ACC112 (cell line): ENCODE measurements at regions not wholly inside any gene's neighbourhood (a gene's known extent, or its start where the extent isn't known, plus 50 kb on each side); places are given as distances from the start of the nearest gene placed in this dataset.

Source experiments
- H2AFZ ChIP-seq: fragments of 200-600 bp; sonication (generic); one replicate; pipeline ENCODE4 v1.6.0; 2017; ENCODE audit warnings: antibody characterized with exemption, low read length; ENCODE audit not compliant: unreplicated experiment
- H3K27ac ChIP-seq: fragments of 200-600 bp; sonication (generic); 2 replicates; pipeline ENCODE4 v1.5.1; 2014; ENCODE audit warnings: low read depth, mild to moderate bottlenecking, antibody characterized with exemption, low read length, moderate library complexity
- H3K27me3 ChIP-seq: fragments of 200-600 bp; sonication (generic); 2 replicates; pipeline ENCODE4 v1.6.1; 2014; ENCODE audit warnings: mild to moderate bottlenecking, antibody characterized with exemption, low read length, moderate library complexity, mixed read lengths; ENCODE audit not compliant: insufficient read depth
- H3K36me3 ChIP-seq: fragments of 200-600 bp; sonication (generic); 2 replicates; pipeline ENCODE4 v1.6.1; 2016; ENCODE audit warnings: mild to moderate bottlenecking, antibody characterized with exemption, low read length, moderate library complexity, mixed read lengths; ENCODE audit not compliant: insufficient read depth
- H3K4me1 ChIP-seq: fragments of 200-600 bp; sonication (generic); one replicate; pipeline ENCODE4 v1.6.1; 2016; ENCODE audit warnings: low read length, mixed read lengths; ENCODE audit not compliant: insufficient read depth, unreplicated experiment, control insufficient read depth
- H3K4me3 ChIP-seq: fragments of 200-600 bp; sonication (generic); 2 replicates; pipeline ENCODE4 v1.5.1; 2014; ENCODE audit warnings: mild to moderate bottlenecking, low read depth, low read length
- H3K79me2 ChIP-seq: fragments of 200-600 bp; sonication (generic); one replicate; pipeline ENCODE4 v1.6.0; 2016; ENCODE audit warnings: low read length; ENCODE audit not compliant: control insufficient read depth, unreplicated experiment, insufficient read depth

GRCh38 chr11:115718945-115719344 is 214.7 kb upstream of the CADM1 start:
- Histone ChIP-seq H2AFZ (no peak overlapping the region), H3K4me3 (no peak overlapping the region), H3K27me3 (no peaks in the 10 kb centered on the region), H3K79me2 (no peaks in the 10 kb centered on the region), H3K4me1 (no peaks in the 10 kb centered on the region), H3K27ac (no peak overlapping the region), H3K36me3 (no peaks in the 10 kb centered on the region)

- H2AFZ ChIP-seq: no peak overlapping the region
- no peaks in the 10 kb centered on the region for H3K79me2 ChIP-seq
- no peaks in the 10 kb centered on the region for H3K4me1 ChIP-seq
- H3K27ac ChIP-seq: no peak overlapping the region
- no peaks in the 10 kb centered on the region for H3K27me3 ChIP-seq
- H3K4me3 ChIP-seq: no peak overlapping the region
- no peaks in the 10 kb centered on the region for H3K36me3 ChIP-seq
Measured at GRCh38 chr11:115718106-115718505, 213.9 kb upstream of the CADM1 start.

- Histone ChIP-seq H3K4me1 (no peaks in the 10 kb centered on the region), H2AFZ (no peak overlapping the region), H3K79me2 (no peaks in the 10 kb centered on the region), H3K27me3 (no peaks in the 10 kb centered on the region), H3K4me3 (no peak overlapping the region), H3K36me3 (no peaks in the 10 kb centered on the region), H3K27ac (no peak overlapping the region)
Measured at GRCh38 chr11:115716601-115717529, 212.7 kb upstream of the CADM1 start.

- H3K79me2 ChIP-seq: no peaks in the 10 kb centered on the region
- H3K4me3 ChIP-seq: no peak overlapping the region
- no peak overlapping the region for H3K27ac ChIP-seq
- H3K4me1 ChIP-seq: no peaks in the 10 kb centered on the region
- no peaks in the 10 kb centered on the region for H3K27me3 ChIP-seq
- H3K36me3 ChIP-seq: no peaks in the 10 kb centered on the region
- no peak overlapping the region for H2AFZ ChIP-seq
Measured at GRCh38 chr11:115716080-115716479, 211.9 kb upstream of the CADM1 start.

DNA sequence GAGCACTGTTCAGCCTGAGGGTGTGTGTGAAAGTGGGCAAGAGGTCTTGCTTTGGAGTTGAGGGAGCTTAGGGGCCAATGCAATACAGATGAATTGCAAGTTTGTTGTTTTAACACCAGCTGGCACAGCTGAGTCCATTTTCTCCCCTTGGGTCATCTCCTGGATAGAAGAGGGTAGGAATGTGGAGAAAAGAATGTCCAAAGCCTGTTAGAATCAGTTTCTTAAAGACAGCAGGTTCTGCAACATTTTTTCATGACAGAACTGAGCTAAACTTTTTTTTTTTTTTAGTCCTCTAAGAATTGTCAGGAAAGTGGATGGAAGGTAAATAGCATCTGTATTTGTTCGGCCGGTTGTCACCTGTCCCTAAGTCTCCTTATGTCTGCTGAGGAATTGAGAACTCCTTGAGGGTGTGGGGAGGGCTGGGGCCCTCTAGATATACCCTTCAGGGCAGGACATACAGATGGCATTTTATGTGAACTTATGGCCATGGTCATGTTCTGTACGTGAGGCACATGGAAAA is 211.1 kb upstream of the CADM1 start:
- Histone ChIP-seq H3K27me3 (no peaks in the 10 kb centered on the region), H3K4me1 (no peaks in the 10 kb centered on the region), H3K4me3 (no peak overlapping the region), H2AFZ (no peak overlapping the region), H3K79me2 (no peaks in the 10 kb centered on the region), H3K36me3 (no peaks in the 10 kb centered on the region), H3K27ac (no peak overlapping the region)

- Histone ChIP-seq H3K4me1 (no peaks in the 10 kb centered on the region), H2AFZ (no peak overlapping the region), H3K4me3 (no peak overlapping the region), H3K36me3 (no peaks in the 10 kb centered on the region), H3K27ac (no peak overlapping the region), H3K27me3 (no peaks in the 10 kb centered on the region), H3K79me2 (no peaks in the 10 kb centered on the region)
Measured at GRCh38 chr11:115712296-115712695, 208.1 kb upstream of the CADM1 start.

- no peak overlapping the region for H2AFZ ChIP-seq
- H3K27me3 ChIP-seq: no peaks in the 10 kb centered on the region
- no peaks in the 10 kb centered on the region for H3K36me3 ChIP-seq
- H3K27ac ChIP-seq: no peak overlapping the region
- no peaks in the 10 kb centered on the region for H3K4me1 ChIP-seq
- H3K79me2 ChIP-seq: no peaks in the 10 kb centered on the region
- H3K4me3 ChIP-seq: no peak overlapping the region
Measured at GRCh38 chr11:115710980-115711379, 206.8 kb upstream of the CADM1 start.

- no peak overlapping the region for H3K4me3 ChIP-seq
- H3K4me1 ChIP-seq: no peaks in the 10 kb centered on the region
- H2AFZ ChIP-seq: no peak overlapping the region
- no peak overlapping the region for H3K27ac ChIP-seq
- no peaks in the 10 kb centered on the region for H3K36me3 ChIP-seq
- H3K79me2 ChIP-seq: no peaks in the 10 kb centered on the region
- no peaks in the 10 kb centered on the region for H3K27me3 ChIP-seq
Measured at GRCh38 chr11:115710426-115710825, 206.2 kb upstream of the CADM1 start.

DNA sequence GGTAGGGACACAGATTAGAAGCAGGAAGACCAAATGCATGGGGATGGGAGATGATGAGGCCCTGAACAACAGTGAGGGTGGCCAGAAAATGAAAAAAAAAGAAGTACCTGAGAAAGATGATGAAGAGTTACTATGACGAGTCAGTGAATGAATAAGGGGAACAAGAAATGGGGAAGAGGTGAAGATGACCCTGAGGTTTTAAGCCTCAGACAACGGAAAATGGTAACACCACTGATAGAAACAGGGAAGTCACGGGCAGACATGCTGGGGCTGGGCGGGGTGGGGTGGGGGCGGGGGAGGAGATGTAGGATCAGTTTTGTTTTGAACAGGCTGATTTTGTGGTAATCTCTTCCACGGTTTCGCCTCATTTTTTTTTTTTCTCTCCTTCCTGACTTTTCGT is 205.1 kb upstream of the CADM1 start:
- Histone ChIP-seq H3K27ac (no peak overlapping the region), H3K27me3 (no peaks in the 10 kb centered on the region), H3K79me2 (no peaks in the 10 kb centered on the region), H2AFZ (no peak overlapping the region), H3K4me1 (no peaks in the 10 kb centered on the region), H3K36me3 (no peaks in the 10 kb centered on the region), H3K4me3 (no peak overlapping the region)

DNA sequence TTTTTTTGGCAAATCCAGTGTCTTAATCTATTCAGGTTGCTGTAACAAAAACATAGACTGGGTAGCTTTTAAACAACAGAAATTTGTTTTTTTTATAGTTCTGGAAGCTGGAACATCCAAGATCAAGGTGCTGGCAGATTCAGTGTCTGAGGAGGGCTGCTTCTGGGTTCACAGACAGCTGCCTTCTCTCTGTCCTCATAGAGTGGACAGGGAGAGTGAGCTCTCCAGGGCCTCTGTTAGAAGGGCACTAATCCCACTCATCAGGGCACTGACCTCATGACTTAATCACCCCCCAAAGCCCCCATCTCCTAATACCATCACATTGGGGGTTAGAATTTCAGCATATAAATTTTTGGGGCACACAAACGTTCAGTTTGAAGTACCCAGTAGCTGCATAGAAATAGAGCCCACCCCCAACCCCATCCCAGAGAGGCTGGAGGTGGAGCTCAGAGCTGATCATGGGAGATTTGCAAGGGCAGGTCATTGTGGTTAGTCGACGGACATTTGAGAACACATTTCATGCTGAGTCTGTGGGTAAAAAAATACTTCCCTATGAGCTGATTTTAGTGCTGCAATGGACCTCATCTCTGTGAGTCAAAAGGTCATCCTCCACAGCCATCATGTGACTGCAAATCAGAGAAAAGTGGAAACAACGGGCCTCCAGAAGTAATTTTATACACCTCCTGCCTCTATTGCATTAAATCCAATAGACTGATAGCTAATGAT is 203.1 kb upstream of the CADM1 start:
- Histone ChIP-seq H3K27me3 (no peaks in the 10 kb centered on the region), H3K79me2 (no peaks in the 10 kb centered on the region), H3K4me1 (no peaks in the 10 kb centered on the region), H3K4me3 (no peak overlapping the region), H2AFZ (no peak overlapping the region), H3K27ac (no peak overlapping the region), H3K36me3 (no peaks in the 10 kb centered on the region)
